GM18498 (cell line): ENCODE measurements at regions not wholly inside any gene's neighbourhood (a gene's known extent, or its start where the extent isn't known, plus 50 kb on each side); places are given as distances from the start of the nearest gene placed in this dataset.
"Not testable (repeated sequence)": the region's sequence is repeated elsewhere in the genome, so short reads cannot be mapped to it uniquely, and the experiment has no call there.

Experiments used
- ATAC-seq: cut with Tn5 transposase; IDR thresholded peaks from one replicate; pipeline ENCODE4 v1.9.1; 2021; ENCODE audit warnings: mild to moderate bottlenecking, moderate library complexity; ENCODE audit not compliant: unreplicated experiment

DNA sequence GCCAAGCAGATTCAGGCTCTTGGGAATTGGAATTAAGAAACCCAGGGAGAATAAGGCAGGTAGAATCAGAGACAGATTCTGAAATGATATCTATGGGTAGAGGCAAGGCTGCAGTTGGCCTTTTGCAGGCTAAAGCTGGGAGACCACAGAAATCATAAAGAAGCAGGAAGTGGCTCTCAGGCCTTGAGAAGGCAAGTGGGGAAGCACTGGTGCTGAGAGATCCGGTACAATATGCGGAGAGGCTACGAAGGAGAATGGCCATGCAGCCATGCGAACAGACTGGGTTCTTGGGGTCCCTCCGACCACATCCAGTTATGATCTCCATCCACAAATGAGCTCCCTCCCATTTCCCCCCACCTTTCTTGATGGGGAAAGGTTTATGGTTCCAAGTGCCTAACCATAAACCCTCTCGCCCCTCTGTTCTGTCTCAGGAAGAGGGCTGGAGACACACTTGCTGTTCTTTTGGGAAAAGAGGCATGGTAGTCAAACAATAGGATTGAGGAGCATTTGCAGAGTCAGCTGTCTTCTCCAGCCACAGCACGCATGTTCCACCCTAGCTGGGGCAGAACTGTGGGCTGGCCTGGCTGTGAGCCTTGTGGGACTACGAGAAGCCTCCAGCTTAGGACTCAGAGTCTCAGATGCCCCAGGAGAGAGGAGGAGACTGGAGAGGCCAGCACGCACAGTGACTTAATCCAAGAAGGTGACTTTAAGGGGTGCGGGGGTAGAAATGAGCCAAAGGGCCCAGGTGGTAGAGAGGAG, 99.6 kb downstream of the RPLP1 start:
- ATAC-seq: no peak

GRCh38 chr15:69553686-69554085, 101.1 kb downstream of the RPLP1 start:
- no peak for ATAC-seq

- no peak for ATAC-seq
Measured at GRCh38 chr15:69554279-69554961, 101.8 kb downstream of the RPLP1 start.

- ATAC-seq: no peak
Measured at GRCh38 chr15:69555080-69555479, 102.5 kb downstream of the RPLP1 start.

GRCh38 chr15:69556344-69556743, 103.7 kb downstream of the RPLP1 start:
- no peak for ATAC-seq

GRCh38 chr15:69557020-69557706, 104.5 kb downstream of the RPLP1 start:
- no peak for ATAC-seq

DNA sequence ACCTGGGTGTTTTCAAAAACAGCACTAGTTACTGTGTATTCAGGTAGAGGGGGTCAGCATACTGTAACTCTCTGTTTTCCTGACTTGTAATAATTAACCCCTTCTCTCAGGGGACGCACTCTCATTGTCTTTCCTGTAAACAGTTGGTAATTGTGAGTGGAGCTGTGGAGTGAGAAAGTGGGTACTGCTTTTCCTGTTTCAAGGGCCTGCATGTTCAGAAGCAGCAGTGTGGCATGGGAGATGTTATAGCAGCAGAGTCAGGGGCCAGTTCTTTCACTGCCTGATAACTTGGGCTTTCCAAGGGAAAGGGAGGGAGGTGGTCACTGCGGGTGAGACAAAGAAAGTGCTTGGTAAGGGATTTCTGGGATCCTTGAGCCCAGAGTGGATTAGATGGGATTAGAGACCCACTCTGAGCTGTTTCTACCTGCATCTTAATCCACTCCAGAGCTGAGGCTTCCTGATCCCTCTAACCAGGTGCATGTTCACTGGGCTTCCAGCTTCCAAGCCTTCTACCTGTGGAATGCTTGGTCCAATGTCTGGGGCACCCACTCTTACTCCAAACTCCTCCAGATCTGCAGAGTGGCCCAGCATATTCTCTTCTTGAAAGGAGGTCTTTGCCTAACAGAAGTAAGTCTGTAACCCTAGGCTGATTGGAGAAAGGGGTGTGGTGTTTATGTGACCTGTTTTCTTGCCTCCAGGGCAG, 105.2 kb downstream of the RPLP1 start:
- no peak for ATAC-seq

DNA sequence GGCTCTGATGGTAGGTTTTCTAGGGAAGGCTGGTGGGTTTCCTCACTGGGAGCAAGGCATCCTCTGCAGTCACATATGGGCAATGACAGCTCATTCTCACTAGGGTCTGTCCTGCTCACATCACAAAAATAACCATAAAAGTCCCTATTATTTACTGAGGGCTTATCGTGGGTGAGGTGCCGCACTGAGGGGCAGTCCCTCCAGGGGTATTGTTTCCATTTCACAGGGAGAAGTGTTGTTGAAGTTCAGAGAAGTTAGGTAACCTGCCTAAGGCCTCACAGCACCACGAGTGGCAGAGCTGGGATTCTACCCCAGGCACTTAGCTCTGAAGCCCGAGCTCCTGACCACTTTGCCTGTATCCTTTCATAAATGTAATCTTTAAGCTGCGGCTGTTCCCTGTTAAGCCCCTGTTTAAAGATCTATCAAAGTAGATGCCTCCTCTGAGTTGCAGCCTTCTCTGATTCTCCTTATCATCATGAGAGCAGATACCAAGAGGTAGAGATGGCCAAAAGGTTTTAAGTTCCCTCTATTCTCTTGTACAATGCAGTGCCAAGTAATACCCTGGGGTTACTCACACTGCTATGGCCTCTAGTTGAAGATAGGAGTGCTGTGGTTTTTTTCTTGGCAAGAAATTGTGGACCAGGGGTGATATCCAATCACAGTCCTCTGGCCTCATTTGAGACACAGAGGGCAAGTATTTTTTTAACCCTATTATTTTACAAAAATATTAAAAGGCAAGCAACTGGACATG, 107.0 kb downstream of the RPLP1 start:
- ATAC-seq: no peak

GRCh38 chr15:69561071-69561784, 108.6 kb downstream of the RPLP1 start:
- ATAC-seq: no peak

DNA sequence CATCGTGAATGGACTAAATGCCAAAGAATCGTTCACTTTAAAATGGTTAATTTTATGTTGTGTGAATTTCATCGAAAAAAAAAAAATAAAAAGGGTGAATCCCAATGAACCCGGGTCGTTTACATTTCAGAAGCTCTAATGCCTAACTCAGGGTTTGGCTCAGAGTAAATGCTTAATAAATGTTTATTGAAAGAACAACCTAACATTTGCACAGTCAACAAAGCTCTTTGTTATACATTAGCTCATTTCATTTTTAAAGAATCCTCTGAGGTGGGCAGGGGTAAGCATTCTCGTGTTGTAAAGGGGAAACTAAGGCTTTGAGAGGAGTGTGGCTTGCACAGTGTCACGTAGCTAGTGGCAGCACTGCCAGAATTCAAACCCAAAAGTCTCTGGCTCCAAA, 109.5 kb downstream of the RPLP1 start:
- no peak for ATAC-seq

DNA sequence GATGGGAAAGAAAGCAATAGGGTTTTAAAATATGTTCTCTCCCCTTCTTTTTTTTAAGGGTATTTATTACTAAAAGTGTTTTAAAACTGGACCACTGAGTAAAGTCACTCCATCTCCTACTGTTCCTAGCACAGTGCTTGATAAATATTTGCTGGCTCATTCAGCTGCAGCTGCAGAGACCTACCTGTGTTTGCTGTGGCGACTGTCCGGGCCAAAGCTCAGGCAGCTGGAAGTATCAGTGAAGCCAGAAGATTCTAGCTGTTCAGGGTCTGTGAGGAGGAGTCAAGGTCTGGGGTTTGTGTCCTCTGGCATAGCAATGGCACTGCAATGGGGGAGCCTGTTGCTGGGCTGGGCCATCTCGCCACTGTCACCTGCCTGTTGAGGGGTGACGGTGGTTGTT, 109.9 kb downstream of the RPLP1 start:
- ATAC-seq: no peak

DNA sequence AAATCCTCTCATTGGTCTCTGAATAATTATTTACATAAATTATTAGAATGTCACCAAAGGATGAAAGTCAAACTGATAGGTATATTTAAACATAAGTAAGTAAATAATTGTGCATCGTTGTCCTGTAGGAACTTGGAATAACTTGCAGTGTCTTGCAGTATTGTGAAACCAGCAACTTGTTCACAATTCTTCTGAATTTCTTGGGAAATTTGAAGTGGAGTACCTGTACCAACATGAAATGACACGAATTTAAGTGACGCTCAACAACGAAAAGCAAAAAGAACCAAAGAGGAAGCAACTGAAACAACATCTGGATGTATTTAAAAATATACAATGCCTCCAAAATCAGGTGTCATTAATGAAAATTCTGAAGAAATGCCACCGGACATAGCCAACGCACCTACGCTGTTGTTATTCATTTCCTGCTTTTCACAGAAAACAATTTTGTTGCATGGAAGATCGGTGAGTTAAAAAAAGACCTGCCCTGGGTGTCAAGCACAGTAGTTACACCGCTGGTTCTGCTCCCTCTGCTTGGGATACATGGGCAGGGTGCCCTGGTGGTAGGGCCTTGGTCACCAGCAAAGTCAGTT, 112.5 kb downstream of the RPLP1 start:
- no peak for ATAC-seq

- ATAC-seq: not testable (repeated sequence)
Measured at GRCh38 chr15:69567238-69567760, 114.7 kb downstream of the RPLP1 start.

DNA sequence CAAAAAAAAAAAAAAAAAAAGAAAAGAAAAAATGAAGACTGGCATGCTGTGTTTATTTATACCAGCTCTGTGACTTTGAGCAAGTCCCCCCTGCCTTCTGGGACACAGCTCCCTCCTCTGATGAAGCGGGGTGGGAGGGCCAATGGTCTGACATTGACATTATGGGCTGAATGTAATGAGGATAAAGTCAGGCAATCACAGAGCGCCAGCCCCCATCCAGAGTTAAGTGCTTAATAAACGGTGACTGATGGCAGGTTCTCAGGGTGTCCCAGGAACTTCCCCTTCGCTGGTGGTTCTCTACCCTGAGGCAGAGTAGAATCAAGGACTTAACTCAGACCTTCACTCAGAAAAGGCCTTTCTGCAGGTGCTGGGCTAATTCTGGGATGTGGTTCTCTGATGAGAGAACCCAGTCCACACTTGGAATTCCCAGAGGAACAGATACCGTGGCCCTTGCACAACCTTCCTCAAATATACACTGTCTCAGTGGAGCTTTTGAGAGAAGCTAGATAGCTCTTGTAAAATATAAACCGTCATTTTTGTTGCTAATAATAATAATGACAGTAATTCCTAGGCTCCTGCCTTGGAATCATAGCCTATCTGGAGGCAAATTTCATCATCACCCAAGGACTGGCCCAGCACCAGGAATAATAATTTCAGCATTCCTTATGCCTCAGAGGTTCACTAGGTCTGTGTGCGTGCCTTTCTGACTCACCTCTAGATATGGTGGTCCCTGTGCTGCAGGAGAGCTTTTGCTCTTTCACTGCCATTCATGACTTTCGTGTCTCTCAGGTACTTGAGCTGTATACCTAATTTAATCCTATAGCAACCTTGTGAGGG, 115.8 kb downstream of the RPLP1 start:
- ATAC-seq: no peak

- no peak for ATAC-seq
Measured at GRCh38 chr15:69570454-69570853, 117.8 kb downstream of the RPLP1 start.

DNA sequence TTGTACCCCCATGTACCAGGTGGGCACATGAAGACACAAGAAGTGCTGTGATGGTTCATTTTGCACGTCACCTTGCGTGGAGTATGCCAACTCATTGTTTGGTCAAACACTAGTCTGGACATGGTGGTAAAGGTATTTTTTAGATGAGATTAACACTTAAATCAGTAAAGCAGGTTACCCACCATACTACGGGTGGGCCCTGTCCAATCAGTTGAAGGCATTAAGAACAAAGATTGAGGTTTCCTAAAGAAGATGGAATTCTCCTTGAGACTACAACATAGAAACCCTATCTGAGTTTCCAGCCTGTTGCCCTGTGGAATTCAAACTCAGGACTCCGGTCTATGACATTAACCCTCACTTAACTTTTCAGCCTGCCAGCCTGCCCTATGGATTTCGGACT, 118.4 kb downstream of the RPLP1 start:
- ATAC-seq: no peak

- ATAC-seq: not testable (repeated sequence)
Measured at GRCh38 chr15:69573278-69573677, 120.7 kb downstream of the RPLP1 start.

DNA sequence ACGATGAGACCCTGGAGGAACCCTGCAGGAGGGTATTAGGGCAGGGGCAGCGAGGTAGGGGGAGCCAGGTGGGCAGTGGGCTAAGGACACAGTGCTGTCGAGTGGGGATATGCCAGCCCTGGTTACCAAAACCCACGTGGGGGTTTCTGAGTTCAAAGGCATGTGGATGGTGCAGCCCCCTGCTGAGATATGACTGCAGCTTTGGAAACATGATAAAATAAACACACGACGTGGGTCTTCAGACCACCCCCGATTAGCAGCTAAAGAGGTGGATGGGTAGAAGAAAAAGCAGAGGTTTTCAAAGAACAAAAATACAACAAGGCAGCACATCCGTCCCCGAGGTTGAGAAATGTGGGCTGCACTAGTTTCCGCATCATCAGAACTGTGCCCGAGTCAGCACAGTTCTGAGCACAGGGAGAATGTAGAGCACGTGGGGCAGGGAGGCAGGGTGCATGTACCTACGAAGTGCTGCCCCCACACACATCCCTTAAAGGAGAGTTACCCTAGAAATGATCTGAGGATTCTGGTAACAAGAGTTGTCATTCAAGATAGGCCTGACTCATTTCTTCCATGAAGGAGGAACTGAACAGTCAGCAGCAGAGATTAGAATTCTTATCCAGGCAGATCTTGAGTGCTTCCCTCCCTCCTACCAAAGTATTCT, 121.3 kb downstream of the RPLP1 start:
- no peak for ATAC-seq
